CD8-positive, alpha-beta memory T cell (primary cell): ENCODE measurements at regions not wholly inside any gene's neighbourhood (a gene's known extent, or its start where the extent isn't known, plus 50 kb on each side); places are given as distances from the start of the nearest gene placed in this dataset.

Experiments used
- CTCF ChIA-PET: fragments of 350-600 bp; sonication (Branson Sonifier 250); formaldehyde crosslinking; loops from one replicate; lab custom pipeline; 2021; ENCODE audit warnings: antibody characterized with exemption; lab: Charles Lee
- POLR2A ChIA-PET: fragments of 350-600 bp; sonication (Branson Sonifier 250); formaldehyde crosslinking; loops from one replicate; lab custom pipeline; 2021; ENCODE audit warnings: antibody characterized with exemption; lab: Charles Lee
- DNase-seq, 5 donors: peaks; one replicate each; pipeline versions ENCODE4 v3.0.0 to v3.0.0-alpha.2; 2020 to 2022; ENCODE audit warnings: mixed read lengths in 1 of 5
- H3K27ac ChIP-seq: one replicate; pipeline ENCODE4 v1.7.0; 2013; ENCODE audit warnings: low read depth, mild to moderate bottlenecking, low read length, moderate library complexity
- H3K27me3 ChIP-seq: 2 replicates; pipeline ENCODE4 v1.7.0; 2013; ENCODE audit warnings: low read length, mild to moderate bottlenecking; ENCODE audit not compliant: insufficient read depth, poor library complexity, severe bottlenecking
- H3K36me3 ChIP-seq: 2 replicates; pipeline ENCODE4 v1.7.0; 2013; ENCODE audit warnings: mild to moderate bottlenecking, low read length, moderate library complexity; ENCODE audit not compliant: insufficient read depth
- H3K4me1 ChIP-seq: 2 replicates; pipeline ENCODE4 v1.7.0; 2013; ENCODE audit warnings: mild to moderate bottlenecking, low read length, moderate library complexity; ENCODE audit not compliant: insufficient read depth
- H3K4me3 ChIP-seq: 2 replicates; pipeline ENCODE4 v1.7.0; 2013; ENCODE audit warnings: mild to moderate bottlenecking, low read length
- H3K9me3 ChIP-seq: 2 replicates; pipeline ENCODE4 v1.7.0; 2013; ENCODE audit warnings: mild to moderate bottlenecking, low read length
- H3K27ac Mint-ChIP-seq, 8 donors: one replicate each; pipeline ENCODE4 v1.8.0; 2020 to 2021; ENCODE audit warnings: mixed read lengths in 8 of 8, mild to moderate bottlenecking in 6 of 8, inconsistent platforms in 3 of 8, moderate library complexity in 3 of 8
- H3K27me3 Mint-ChIP-seq, 2 donors: one replicate each; pipeline ENCODE4 v1.8.0; 2020 to 2021; ENCODE audit warnings: mixed read lengths in 2 of 2, mild to moderate bottlenecking in 1 of 2, moderate library complexity in 1 of 2
- H3K36me3 Mint-ChIP-seq, 3 donors: one replicate each; pipeline ENCODE4 v1.8.0; 2020 to 2021; ENCODE audit warnings: mixed read lengths in 3 of 3, inconsistent platforms in 1 of 3, mild to moderate bottlenecking in 1 of 3
- H3K4me1 Mint-ChIP-seq, 3 donors: one replicate each; pipeline ENCODE4 v1.8.0; 2020 to 2021; ENCODE audit warnings: mixed read lengths in 3 of 3, inconsistent platforms in 1 of 3, mild to moderate bottlenecking in 1 of 3
- H3K4me3 Mint-ChIP-seq, 7 donors: one replicate each; pipeline ENCODE4 v1.8.0; 2020 to 2021; ENCODE audit warnings: mixed read lengths in 7 of 7, mild to moderate bottlenecking in 6 of 7, moderate library complexity in 4 of 7, inconsistent platforms in 2 of 7
- H3K9me3 Mint-ChIP-seq, 5 donors: one replicate each; pipeline ENCODE4 v1.8.0; 2020 to 2022; ENCODE audit warnings: mixed read lengths in 5 of 5, mild to moderate bottlenecking in 3 of 5, moderate library complexity in 2 of 5, inconsistent platforms in 1 of 5

DNA sequence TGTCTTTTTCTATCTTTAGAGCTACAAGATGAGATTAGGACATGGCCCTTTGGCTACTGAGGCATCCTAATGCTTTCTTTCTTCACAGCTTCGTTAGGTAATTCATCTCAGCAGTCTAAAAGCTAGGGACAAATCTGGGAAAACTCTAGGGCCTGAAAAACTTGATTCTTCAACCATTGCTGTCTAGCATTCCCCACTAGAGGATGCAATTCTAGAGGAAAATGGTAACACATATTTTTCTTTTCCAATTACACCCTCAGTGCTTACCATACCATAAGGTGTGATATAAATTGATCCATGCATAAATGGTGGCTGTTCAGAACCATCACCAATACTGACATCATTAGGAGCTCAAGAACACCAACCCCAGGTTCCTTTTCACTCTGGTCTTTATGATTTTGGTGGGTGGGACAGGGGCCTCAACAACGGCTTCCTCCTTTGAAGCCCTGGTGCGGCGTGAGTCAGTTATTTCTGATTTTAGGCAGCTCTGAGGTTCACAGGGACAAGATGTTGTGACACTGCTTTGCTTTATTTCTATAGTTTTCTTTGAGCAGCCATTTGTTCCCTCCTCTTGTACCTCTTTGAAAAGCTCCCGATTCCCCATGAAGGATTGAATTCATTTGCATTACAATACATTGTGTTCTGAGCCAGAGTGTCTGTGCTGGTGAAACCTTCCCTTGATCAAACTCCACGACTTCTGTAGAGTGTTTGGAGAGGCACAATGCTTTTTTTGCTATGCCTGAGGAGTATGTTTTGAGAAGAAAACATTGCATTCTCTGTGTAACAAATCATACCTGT, 526.0 kb upstream of the TRPC7 start:
- H3K27me3 Mint-ChIP-seq = peaks cover 0 to 2% of the 10 kb centered on the region in 2 donors
- peaks cover 0 to 8% (median 1%) of the 10 kb centered on the region in 5 donors for H3K9me3 Mint-ChIP-seq
- no peaks in the 10 kb centered on the region for H3K36me3 ChIP-seq
- H3K4me1 Mint-ChIP-seq = no peaks in the 10 kb centered on the region
- ChIA-PET CTCF (interaction anchor here (1.3 to 1.6 kb wide), 2 partner anchors 9 to 13 kb away, joined by 3 read pairs; no protein-coding TSS in a partner anchor), POLR2A (no interaction called here)
- DNase-seq = no peak
- no peak overlapping the region for H3K4me3 ChIP-seq
- no peaks in the 10 kb centered on the region for H3K4me1 ChIP-seq
- H3K36me3 Mint-ChIP-seq = no peaks in the 10 kb centered on the region
- no peaks in the 10 kb centered on the region for H3K9me3 ChIP-seq
- H3K4me3 Mint-ChIP-seq = no peak overlapping the region
- H3K27me3 ChIP-seq = no peaks in the 10 kb centered on the region
- H3K27ac ChIP-seq = no peak overlapping the region
- no peak overlapping the region for H3K27ac Mint-ChIP-seq

DNA sequence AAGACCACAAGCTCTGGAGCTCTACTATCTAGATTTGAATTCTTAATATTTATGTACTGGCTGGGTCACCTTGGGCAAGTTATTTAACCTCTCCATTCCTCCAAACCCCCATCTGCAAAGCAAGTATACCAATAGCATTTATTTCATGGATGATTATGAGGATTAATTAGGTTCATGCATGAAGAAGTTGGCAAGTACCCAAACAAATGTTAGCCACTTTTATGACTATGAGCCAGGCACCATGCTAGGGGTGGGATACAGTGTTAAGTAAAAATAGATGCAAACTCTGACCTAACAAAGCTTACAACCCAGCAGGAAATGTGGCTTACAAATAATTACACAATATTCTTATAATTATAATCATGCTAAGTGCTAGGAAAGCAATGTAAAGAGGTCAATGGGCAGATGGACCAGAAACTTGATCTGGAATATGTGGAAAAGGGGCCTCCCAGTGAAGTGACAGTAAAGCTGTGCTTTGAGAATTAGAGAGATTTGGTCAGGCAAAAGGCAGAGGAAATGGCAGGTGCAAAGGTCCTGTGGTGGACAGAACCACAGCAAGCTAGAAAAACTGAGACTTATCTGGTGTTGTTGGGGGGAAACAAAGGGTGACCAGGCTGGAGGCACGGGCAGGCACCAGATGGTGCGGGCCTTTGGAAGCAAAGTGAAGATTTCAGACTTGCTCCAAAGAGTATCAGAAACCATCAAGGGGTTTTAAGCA, 525.2 kb upstream of the TRPC7 start:
- peaks cover 0 to 2% of the 10 kb centered on the region in 2 donors for H3K27me3 Mint-ChIP-seq
- CTCF ChIA-PET = interaction anchor here (1.3 to 1.6 kb wide), 2 partner anchors 8 to 12 kb away, joined by 3 read pairs; no protein-coding TSS in a partner anchor

DNA sequence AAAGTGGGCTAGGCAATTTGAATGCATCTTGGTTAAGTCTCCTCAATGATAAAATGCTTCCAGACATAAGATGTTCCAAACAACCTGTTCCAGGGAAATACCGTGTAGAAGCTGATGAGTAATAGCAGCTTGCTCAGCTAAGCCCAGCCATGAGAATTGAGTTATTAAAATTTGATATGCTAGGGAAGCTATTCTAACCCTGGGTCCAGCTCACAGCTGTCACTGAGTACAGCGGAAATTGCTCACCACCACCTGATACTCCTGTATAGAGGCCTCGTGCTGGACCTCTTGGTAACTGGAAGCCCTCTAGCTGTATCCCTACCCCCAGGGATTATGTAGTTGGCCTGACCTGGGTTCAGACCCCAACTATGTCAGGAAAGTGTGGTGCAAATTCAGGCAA, 521.3 kb upstream of the TRPC7 start:
- Histone ChIP-seq H3K27ac (no peak overlapping the region), H3K9me3 (no peaks in the 10 kb centered on the region), H3K4me3 (no peak overlapping the region), H3K27me3 (no peaks in the 10 kb centered on the region), H3K36me3 (no peaks in the 10 kb centered on the region), H3K4me1 (no peaks in the 10 kb centered on the region)
- Mint-ChIP-seq H3K27me3 (peaks cover 0 to 2% of the 10 kb centered on the region in 2 donors), H3K9me3 (peaks cover 0 to 10% (median 4%) of the 10 kb centered on the region in 5 donors), H3K36me3 (no peaks in the 10 kb centered on the region), H3K4me3 (no peak overlapping the region), H3K27ac (no peak overlapping the region), H3K4me1 (no peaks in the 10 kb centered on the region)
- no peak for DNase-seq
- ChIA-PET CTCF (no interaction called here), POLR2A (no interaction called here)

More for the DNA sequence above, 525.2 kb upstream of the TRPC7 start:
- Histone ChIP-seq H3K9me3 (no peaks in the 10 kb centered on the region), H3K4me1 (no peaks in the 10 kb centered on the region), H3K27ac (no peak overlapping the region), H3K4me3 (no peak overlapping the region), H3K36me3 (no peaks in the 10 kb centered on the region), H3K27me3 (no peaks in the 10 kb centered on the region)
- H3K4me1 Mint-ChIP-seq = no peaks in the 10 kb centered on the region
- no peak for DNase-seq
- POLR2A ChIA-PET = no interaction called here
- peaks cover 0 to 8% (median 1%) of the 10 kb centered on the region in 5 donors for H3K9me3 Mint-ChIP-seq
- H3K36me3 Mint-ChIP-seq = no peaks in the 10 kb centered on the region
- H3K27ac Mint-ChIP-seq = no peak overlapping the region
- no peak overlapping the region for H3K4me3 Mint-ChIP-seq

DNA sequence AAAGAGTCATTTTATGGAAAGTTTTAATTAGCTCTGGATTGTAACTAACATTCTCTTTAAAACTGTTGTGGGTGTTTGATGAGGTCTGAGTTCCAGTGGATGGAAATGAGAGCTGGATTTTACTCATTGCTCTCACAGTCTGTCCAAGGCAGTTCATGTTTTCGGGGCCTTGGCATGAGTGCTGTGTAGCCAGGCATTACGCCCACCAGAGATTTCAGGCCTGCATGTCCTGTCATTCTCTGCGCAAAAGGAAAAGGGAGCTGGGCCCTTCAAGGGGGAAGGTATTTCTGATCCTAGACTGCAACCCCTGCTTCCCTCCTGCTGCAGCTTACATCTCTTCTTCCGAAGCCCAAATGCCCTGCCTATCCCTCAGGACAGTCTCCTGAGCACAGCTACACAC, 499.6 kb upstream of the TRPC7 start:
- Mint-ChIP-seq H3K4me3 (no peak overlapping the region), H3K36me3 (no peaks in the 10 kb centered on the region), H3K9me3 (peaks cover 0 to 7% (median 0%) of the 10 kb centered on the region in 5 donors), H3K27me3 (peaks cover 0 to 1% of the 10 kb centered on the region in 2 donors), H3K27ac (no peak overlapping the region), H3K4me1 (no peaks in the 10 kb centered on the region)
- H3K4me3 ChIP-seq = no peak overlapping the region
- ChIA-PET CTCF (no interaction called here), POLR2A (no interaction called here)
- no peak overlapping the region for H3K27ac ChIP-seq
- no peak for DNase-seq
- no peaks in the 10 kb centered on the region for H3K9me3 ChIP-seq
- H3K4me1 ChIP-seq = no peaks in the 10 kb centered on the region
- no peaks in the 10 kb centered on the region for H3K36me3 ChIP-seq
- no peaks in the 10 kb centered on the region for H3K27me3 ChIP-seq

DNA sequence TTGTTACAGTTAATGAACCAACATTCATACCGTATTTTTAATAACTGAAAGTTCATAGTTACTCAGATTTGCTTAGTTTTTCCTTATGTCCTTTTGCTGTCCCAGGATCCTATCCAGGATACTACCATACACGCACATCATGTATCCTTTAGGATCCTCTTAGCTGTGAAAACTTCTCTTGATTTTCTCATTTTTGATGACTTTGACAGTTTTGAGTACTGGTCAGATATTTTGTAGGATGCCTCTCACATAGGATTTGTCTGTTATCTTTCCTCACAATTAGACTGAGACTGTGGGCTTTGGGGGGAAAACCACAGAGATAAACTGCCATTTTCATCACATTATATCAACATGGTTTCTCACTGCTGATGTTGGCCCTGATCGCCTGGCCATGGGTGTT, 491.3 kb upstream of the TRPC7 start:
- no peaks in the 10 kb centered on the region for H3K27me3 ChIP-seq
- H3K27ac ChIP-seq = no peak overlapping the region
- no peaks in the 10 kb centered on the region for H3K4me1 ChIP-seq
- H3K36me3 Mint-ChIP-seq = no peaks in the 10 kb centered on the region
- peaks cover 0 to 9% (median 2%) of the 10 kb centered on the region in 5 donors for H3K9me3 Mint-ChIP-seq
- POLR2A ChIA-PET = no interaction called here
- CTCF ChIA-PET = no interaction called here
- no peak overlapping the region for H3K27ac Mint-ChIP-seq
- H3K27me3 Mint-ChIP-seq = no peaks in the 10 kb centered on the region
- no peak overlapping the region for H3K4me3 Mint-ChIP-seq
- H3K9me3 ChIP-seq = peaks cover 2% of the 10 kb centered on the region
- no peaks in the 10 kb centered on the region for H3K4me1 Mint-ChIP-seq
- H3K4me3 ChIP-seq = no peak overlapping the region
- H3K36me3 ChIP-seq = no peaks in the 10 kb centered on the region
- no peak for DNase-seq

DNA sequence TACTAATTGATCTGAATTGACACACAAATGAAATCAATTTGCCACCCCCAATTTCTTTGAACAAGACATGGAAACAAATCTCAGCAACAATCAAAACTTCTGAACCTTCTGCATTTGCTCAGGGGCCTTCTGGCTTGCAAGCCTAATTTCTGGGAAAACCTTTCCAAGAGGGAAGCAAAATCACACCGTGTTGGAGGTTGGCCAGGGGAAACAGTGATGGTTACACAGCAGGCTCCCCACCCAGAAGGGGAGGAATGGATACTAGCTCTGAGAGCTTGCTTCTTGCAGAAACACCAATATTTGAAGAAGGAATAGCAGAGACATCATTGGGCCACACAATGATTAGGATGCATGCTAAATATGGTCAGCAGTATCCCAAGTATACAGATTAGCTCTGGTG, 488.6 kb upstream of the TRPC7 start:
- Histone ChIP-seq H3K4me3 (no peak overlapping the region), H3K4me1 (no peaks in the 10 kb centered on the region), H3K27me3 (no peaks in the 10 kb centered on the region), H3K9me3 (peaks cover 2% of the 10 kb centered on the region), H3K27ac (no peak overlapping the region), H3K36me3 (no peaks in the 10 kb centered on the region)
- ChIA-PET POLR2A (no interaction called here), CTCF (no interaction called here)
- Mint-ChIP-seq H3K27me3 (peaks cover 0 to 1% of the 10 kb centered on the region in 2 donors), H3K36me3 (no peaks in the 10 kb centered on the region), H3K4me1 (no peaks in the 10 kb centered on the region), H3K27ac (no peak overlapping the region), H3K9me3 (peaks cover 4 to 8% (median 7%) of the 10 kb centered on the region in 5 donors), H3K4me3 (no peak overlapping the region)
- no peak for DNase-seq

DNA sequence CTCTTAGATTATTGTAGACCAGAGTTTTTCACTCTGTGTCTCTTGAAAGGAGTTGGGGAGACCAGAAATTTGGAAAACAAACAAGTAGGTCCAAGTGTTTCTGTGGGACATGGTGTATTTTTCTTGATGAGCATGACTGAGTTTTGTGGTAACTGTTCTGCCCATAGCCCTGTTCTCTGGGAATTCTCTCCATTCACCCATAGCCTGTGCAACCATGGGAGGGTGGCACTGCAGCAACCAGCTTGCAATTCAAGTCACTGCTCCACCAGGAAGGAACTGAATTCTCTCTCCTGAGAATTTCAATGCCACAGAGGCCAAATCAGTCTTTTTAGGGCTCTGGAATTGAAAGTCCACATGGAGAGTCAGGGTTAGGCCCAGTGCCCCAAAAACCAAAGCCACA, 475.3 kb upstream of the TRPC7 start:
- H3K27me3 Mint-ChIP-seq = no peaks in the 10 kb centered on the region
- Histone ChIP-seq H3K36me3 (no peaks in the 10 kb centered on the region), H3K4me1 (no peaks in the 10 kb centered on the region), H3K9me3 (no peaks in the 10 kb centered on the region), H3K27me3 (no peaks in the 10 kb centered on the region), H3K4me3 (no peak overlapping the region), H3K27ac (no peak overlapping the region)
- ChIA-PET CTCF (no interaction called here), POLR2A (no interaction called here)
- no peak for DNase-seq
- no peak overlapping the region for H3K4me3 Mint-ChIP-seq
- no peaks in the 10 kb centered on the region for H3K4me1 Mint-ChIP-seq
- H3K9me3 Mint-ChIP-seq = peaks cover 0 to 4% (median 2%) of the 10 kb centered on the region in 5 donors
- H3K36me3 Mint-ChIP-seq = peaks cover 0 to 1% (median 0%) of the 10 kb centered on the region in 3 donors
- H3K27ac Mint-ChIP-seq = no peak overlapping the region

- H3K4me3 ChIP-seq = no peak overlapping the region
- Mint-ChIP-seq H3K27me3 (peaks cover 4% of the 10 kb centered on the region in 2 donors), H3K36me3 (peaks cover 0 to 1% (median 0%) of the 10 kb centered on the region in 3 donors), H3K27ac (no peak overlapping the region), H3K4me1 (no peaks in the 10 kb centered on the region), H3K9me3 (peaks cover under 1 to 5% (median under 1%) of the 10 kb centered on the region in 5 donors), H3K4me3 (no peak overlapping the region)
- no peak overlapping the region for H3K27ac ChIP-seq
- ChIA-PET POLR2A (no interaction called here), CTCF (interaction anchor here (1.2 kb wide), 1 partner anchor 9 kb away, joined by 3 read pairs; no protein-coding TSS in a partner anchor)
- no peaks in the 10 kb centered on the region for H3K9me3 ChIP-seq
- no peaks in the 10 kb centered on the region for H3K27me3 ChIP-seq
- no peaks in the 10 kb centered on the region for H3K36me3 ChIP-seq
- no peaks in the 10 kb centered on the region for H3K4me1 ChIP-seq
- no peak for DNase-seq
Measured at GRCh38 chr5:136836093-136836492, 470.7 kb upstream of the TRPC7 start.
